H9 (cell line): ENCODE measurements at regions not wholly inside any gene's neighbourhood (a gene's known extent, or its start where the extent isn't known, plus 50 kb on each side); places are given as distances from the start of the nearest gene placed in this dataset.

Experiments used
- DNase-seq: peaks from one replicate; pipeline ENCODE4 v3.0.0-alpha.2; 2017
- H2AFZ ChIP-seq: one replicate; pipeline ENCODE4 v1.6.1; 2013; ENCODE audit warnings: mild to moderate bottlenecking, low read length, control low read depth, moderate library complexity
- H2AK5ac ChIP-seq: 2 replicates; pipeline ENCODE4 v1.6.1; 2013; ENCODE audit warnings: low read length, control low read depth, mixed read lengths; ENCODE audit not compliant: insufficient read length
- H2BK120ac ChIP-seq: one replicate; pipeline ENCODE4 v1.6.1; 2013; ENCODE audit warnings: low read depth, mild to moderate bottlenecking, low read length, control low read depth, inconsistent platforms; ENCODE audit not compliant: poor library complexity, severe bottlenecking
- H2BK12ac ChIP-seq: 2 replicates; pipeline ENCODE4 v1.6.1; 2013; ENCODE audit warnings: low read length, control low read depth, mixed read lengths, low read depth; ENCODE audit not compliant: insufficient read length
- H2BK15ac ChIP-seq: 2 replicates; pipeline ENCODE4 v1.6.1; 2013; ENCODE audit warnings: low read depth, low read length, control low read depth
- H2BK20ac ChIP-seq: one replicate; pipeline ENCODE4 v1.6.1; 2013; ENCODE audit warnings: low read depth, mild to moderate bottlenecking, low read length, control low read depth, inconsistent platforms; ENCODE audit not compliant: poor library complexity, severe bottlenecking
- H2BK5ac ChIP-seq: 2 replicates; pipeline ENCODE4 v1.6.1; 2013; ENCODE audit warnings: low read length, control low read depth, mixed read lengths; ENCODE audit not compliant: insufficient read length
- H3K14ac ChIP-seq: 2 replicates; pipeline ENCODE4 v1.6.1; 2013; ENCODE audit warnings: low read length, control low read depth; ENCODE audit not compliant: insufficient read depth
- H3K18ac ChIP-seq: 2 replicates; pipeline ENCODE4 v1.6.1; 2013; ENCODE audit warnings: low read depth, mild to moderate bottlenecking, mixed read lengths, low read length, control low read depth; ENCODE audit not compliant: insufficient read length
- H3K23ac ChIP-seq: 2 replicates; pipeline ENCODE4 v1.6.1; 2013; ENCODE audit warnings: low read length, control low read depth, mixed read lengths, low read depth; ENCODE audit not compliant: insufficient read length
- H3K23me2 ChIP-seq: 2 replicates; pipeline ENCODE4 v1.6.1; 2013; ENCODE audit warnings: low read depth, mild to moderate bottlenecking, mixed read lengths, low read length, control low read depth; ENCODE audit not compliant: insufficient read length, poor library complexity, severe bottlenecking
- H3K27ac ChIP-seq: 2 replicates; pipeline ENCODE4 v1.5.1; 2013; ENCODE audit warnings: low read length, control low read depth, mixed read lengths, low read depth; ENCODE audit not compliant: insufficient read length
- H3K27me3 ChIP-seq: 2 replicates; pipeline ENCODE4 v1.6.1; 2013; ENCODE audit warnings: low read length, control low read depth, inconsistent platforms; ENCODE audit not compliant: insufficient read depth
- H3K4ac ChIP-seq: 2 replicates; pipeline ENCODE4 v1.6.1; 2013; ENCODE audit warnings: low read depth, mild to moderate bottlenecking, control low read depth, inconsistent platforms, low read length, moderate library complexity
- H3K4me1 ChIP-seq: 2 replicates; pipeline ENCODE4 v1.6.1; 2013; ENCODE audit warnings: low read length, control low read depth, inconsistent platforms; ENCODE audit not compliant: insufficient read depth
- H3K4me2 ChIP-seq: 2 replicates; pipeline ENCODE4 v1.6.1; 2013; ENCODE audit warnings: low read length, control low read depth, mixed read lengths; ENCODE audit not compliant: insufficient read length, insufficient read depth
- H3K56ac ChIP-seq: 2 replicates; pipeline ENCODE4 v1.6.1; 2013; ENCODE audit warnings: low read depth, mild to moderate bottlenecking, mixed read lengths, low read length, control low read depth; ENCODE audit not compliant: insufficient read length
- H3K79me1 ChIP-seq: 2 replicates; pipeline ENCODE4 v1.6.1; 2013; ENCODE audit warnings: low read depth, mild to moderate bottlenecking, moderate library complexity, low read length, control low read depth, inconsistent platforms; ENCODE audit not compliant: insufficient read depth, poor library complexity, severe bottlenecking
- H3K79me2 ChIP-seq: 2 replicates; pipeline ENCODE4 v1.6.1; 2013; ENCODE audit warnings: low read length, control low read depth, inconsistent platforms; ENCODE audit not compliant: insufficient read depth
- H3K9ac ChIP-seq: 2 replicates; pipeline ENCODE4 v1.6.1; 2013; ENCODE audit warnings: low read length, control low read depth, mixed read lengths; ENCODE audit not compliant: insufficient read length; ENCODE audit errors: extremely low read depth
- H3K9me3 ChIP-seq: one replicate; pipeline ENCODE4 v1.6.1; 2013; ENCODE audit warnings: low read depth, low read length, inconsistent platforms; ENCODE audit not compliant: control insufficient read depth
- H3T11ph ChIP-seq: one replicate; pipeline ENCODE4 v1.6.1; 2013; ENCODE audit warnings: mild to moderate bottlenecking, low read length, control low read depth, inconsistent platforms
- H4K20me1 ChIP-seq: one replicate; pipeline ENCODE4 v1.6.1; 2013; ENCODE audit not compliant: control insufficient read depth, insufficient read length, insufficient read depth
- H4K5ac ChIP-seq: 2 replicates; pipeline ENCODE4 v1.6.1; 2013; ENCODE audit warnings: low read depth, mild to moderate bottlenecking, mixed read lengths, low read length, control low read depth; ENCODE audit not compliant: insufficient read length
- H4K8ac ChIP-seq: replicated peaks from 2 replicates; pipeline ENCODE4 v1.6.1; 2013; ENCODE audit warnings: low read length, control low read depth, mixed read lengths, low read depth; ENCODE audit not compliant: insufficient read length
- H4K91ac ChIP-seq: 2 replicates; pipeline ENCODE4 v1.6.1; 2013; ENCODE audit warnings: low read depth, mild to moderate bottlenecking, moderate library complexity, mixed read lengths, low read length, control low read depth; ENCODE audit not compliant: insufficient read length
- H3K27ac Mint-ChIP-seq, 3 experiments: 2 replicates in 2 of 3; 3 replicates in 1 of 3; pipeline ENCODE4 v1.8.0; 2020 to 2021; ENCODE audit warnings: mixed read lengths in 3 of 3, mild to moderate bottlenecking in 1 of 3, moderate library complexity in 1 of 3
- H3K27me3 Mint-ChIP-seq: 2 replicates; pipeline ENCODE4 v1.8.0; 2021; ENCODE audit warnings: low read depth, mild to moderate bottlenecking, moderate library complexity, mixed read lengths
- H3K36me3 Mint-ChIP-seq, 3 experiments: 2 replicates in 2 of 3; 3 replicates in 1 of 3; pipeline ENCODE4 v1.8.0; 2020 to 2021; ENCODE audit warnings: low read depth in 3 of 3, mixed read lengths in 3 of 3; ENCODE audit not compliant: insufficient read depth in 1 of 3
- H3K4me1 Mint-ChIP-seq, 2 experiments: 2 replicates each; pipeline ENCODE4 v1.8.0; 2020; ENCODE audit warnings: mixed read lengths in 2 of 2
- H3K4me3 Mint-ChIP-seq, 2 experiments: 2 replicates in 1 of 2; 3 replicates in 1 of 2; pipeline ENCODE4 v1.8.0; 2020 to 2021; ENCODE audit warnings: mild to moderate bottlenecking in 2 of 2, mixed read lengths in 2 of 2, moderate library complexity in 1 of 2
- H3K9me3 Mint-ChIP-seq, 2 experiments: 2 replicates in 1 of 2; 3 replicates in 1 of 2; pipeline ENCODE4 v1.8.0; 2020; ENCODE audit warnings: mild to moderate bottlenecking in 2 of 2, mixed read lengths in 2 of 2, moderate library complexity in 1 of 2
- CTCF ChIP-seq: fragments of 200-600 bp; sonication (generic); conservative IDR thresholded peaks from 3 replicates; pipeline ENCODE4 v1.8.0; 2021; ENCODE audit warnings: antibody characterized with exemption, mild to moderate bottlenecking
- WGBS: extraction: QIAGEN DNeasy Blood & Tissue Kit; methylation state at CpG from one replicate; pipeline ENCODE4 v1.1.7; 2013; ENCODE audit warnings: missing lambda C conversion rate, low lambda C conversion rate, mixed read lengths; ENCODE audit not compliant: insufficient read length; ENCODE audit errors: extremely low coverage; 5-methylcytosine and 5-hydroxymethylcytosine counted together

- WGBS: 100% methylated on average over 2 of the region's 2 CpGs
Observed at GRCh38 chr11:119476038-119476437, 53.1 kb upstream of the THY1 start.

More at GRCh38 chr11:119476038-119476437, 53.1 kb upstream of the THY1 start:
- no peak overlapping the region for H3K4me2 ChIP-seq
- Mint-ChIP-seq H3K9me3 (no peaks in the 10 kb centered on the region; a peak in 1 of 5 replicates), H3K27ac (no peak overlapping the region), H3K4me1 (peaks cover 14 to 19% of the 10 kb centered on the region in 2 experiments), H3K36me3 (no peaks in the 10 kb centered on the region; a peak in 1 of 7 replicates), H3K27me3 (peaks cover 27% of the 10 kb centered on the region), H3K4me3 (no peak overlapping the region)
- H3K27me3 ChIP-seq: no peaks in the 10 kb centered on the region
- no peak overlapping the region for H3K14ac ChIP-seq
- no peaks in the 10 kb centered on the region for H3K9me3 ChIP-seq
- H2BK5ac ChIP-seq: no peak overlapping the region
- no peak overlapping the region for H4K91ac ChIP-seq
- no peak overlapping the region for H3K27ac ChIP-seq
- H3K4ac ChIP-seq: no peak overlapping the region
- no peak overlapping the region for H3K18ac ChIP-seq
- no peak overlapping the region for H2BK20ac ChIP-seq
- H4K20me1 ChIP-seq: no peaks in the 10 kb centered on the region
- H3K4me1 ChIP-seq: peaks cover 3% of the 10 kb centered on the region; the same call in 1 of the 2 replicates
- no peak overlapping the region for H3K9ac ChIP-seq
- no peak overlapping the region for H3K23ac ChIP-seq
- TF ChIP-seq CTCF: no peak
- H4K5ac ChIP-seq: no peak overlapping the region
- no peak overlapping the region for H3T11ph ChIP-seq
- no peak for DNase-seq
- H4K8ac ChIP-seq: no peak overlapping the region
- no peak overlapping the region for H2BK15ac ChIP-seq
- H3K79me2 ChIP-seq: no peaks in the 10 kb centered on the region
- H2BK12ac ChIP-seq: no peak overlapping the region
- no peak overlapping the region for H3K56ac ChIP-seq
- H3K23me2 ChIP-seq: no peaks in the 10 kb centered on the region
- no peak overlapping the region for H2BK120ac ChIP-seq
- H3K79me1 ChIP-seq: no peaks in the 10 kb centered on the region
- H2AK5ac ChIP-seq: no peak overlapping the region
- H2AFZ ChIP-seq: no peak overlapping the region
